Heart right ventricle (tissue), 16 donors: ENCODE measurements at regions not wholly inside any gene's neighbourhood (a gene's known extent, or its start where the extent isn't known, plus 50 kb on each side); places are given as distances from the start of the nearest gene placed in this dataset.

Experiments
- ATAC-seq, 8 donors: fragments of 200-7000 bp; cut with Tn5 transposase; one replicate each; pipeline ENCODE4 v1.9.1; 2020; ENCODE audit warnings: mild to moderate bottlenecking in 8 of 8, moderate library complexity in 8 of 8, moderate number of reproducible peaks in 1 of 8
- DNase-seq, 2 donors: peaks; one replicate each; pipeline ENCODE4 v3.0.0-alpha.2; 2020
- H3K27ac ChIP-seq, 10 donors: fragments of 200-600 bp; sonication (generic) in 2 of 10; one replicate each; pipeline versions ENCODE4 v1.5.0 to v1.8.0; 2020 to 2022; ENCODE audit warnings: mild to moderate bottlenecking in 3 of 10
- H3K27me3 ChIP-seq, 7 donors: fragments of 200-600 bp; one replicate each; pipeline ENCODE4 v1.8.0; 2021 to 2022; ENCODE audit warnings: mild to moderate bottlenecking in 2 of 7
- H3K36me3 ChIP-seq, 9 donors: fragments of 200-600 bp; sonication (generic) in 1 of 9; one replicate each; pipeline versions ENCODE4 v1.5.0 to v1.8.0; 2020 to 2022; ENCODE audit warnings: mild to moderate bottlenecking in 2 of 9
- H3K4me1 ChIP-seq, 9 donors: fragments of 200-600 bp; sonication (generic) in 1 of 9; one replicate each; pipeline versions ENCODE4 v1.5.0 to v1.8.0; 2020 to 2022; ENCODE audit warnings: mild to moderate bottlenecking in 4 of 9
- H3K4me3 ChIP-seq, 10 donors: fragments of 200-600 bp; sonication (generic) in 2 of 10; one replicate each; pipeline versions ENCODE4 v1.5.0 to v1.8.0; 2020 to 2022; ENCODE audit warnings: mild to moderate bottlenecking in 7 of 10, moderate library complexity in 2 of 10
- H3K9me3 ChIP-seq, 11 donors: fragments of 200-600 bp in 10 of 11; sonication (generic) in 2 of 11; one replicate each; pipeline versions ENCODE4 v1.5.0 to v1.8.0; 2013 to 2022; ENCODE audit warnings: mild to moderate bottlenecking in 2 of 11, control low read depth in 1 of 11, moderate library complexity in 1 of 11
- WGBS, 2 donors: extraction: QIAGEN DNeasy Blood & Tissue Kit; methylation state at CpG; one replicate each; pipeline ENCODE4 v1.1.7; 2013; ENCODE audit warnings: inconsistent platforms in 1 of 2; 5-methylcytosine and 5-hydroxymethylcytosine counted together
- intact Hi-C, 10 donors: fragments of 100-400 bp; cut with DNase I; formaldehyde crosslinking; loops; one replicate each; pipeline versions ENCODE4 v1.11.1 to v1.14.2; 2022
- TF ChIP-seq, protein P1 (sequence below), 9 donors: fragments of 200-600 bp; sonication (generic) in 2 of 9; IDR thresholded peaks; one replicate each; pipeline versions ENCODE4 v1.5.0 to v1.8.0; 2021 to 2022; ENCODE audit warnings: antibody characterized with exemption in 9 of 9, mild to moderate bottlenecking in 5 of 9, moderate library complexity in 1 of 9
- donor health status: Arrhythmogenic right ventricular cardiomyopathy.
- donor health status: ischemic (EF 13 %, LVEDD 7.1; RV severe dilation, severe dysfunction).
- donor health status: healthy with polysubstance abuse.
- donor health status: DM: no; HTN: yes; CAD: no.
- donor health status: DM: no; HTN: no; CAD: no.
- donor health status: ischemic (EF 25% LVEDD 6.9; RV normal size, moderate dysfunction).
- donor health status: ischemic (EF 25% LVEDD 5.7; RV mildly dilated, moderate dysfunction).
- donor health status: healthy.
- donor health status: DM: yes; HTN: yes; CAD: no.
- donor health status: Ischemic cardiomyopathy.
- donor health status: ischemic (EF 35%, LVEDD 5.7; RV mildly dilated, moderate dysfunction).
- donor health status: nonischemic (EF 11% LVEDD 7.7; RV severe dilation, severe dysfunction).
- donor health status: DM: yes; HTN: yes; CAD: no.
- donor health status: PGD.
- donor health status: ischemic (EF 29% LVEDD 5.4; RV normal size, mild dysfunction).
- donor health status: nonischemic (EF 23%, LVEDD 6.1; RV moderate dilation, normal function).

DNA sequence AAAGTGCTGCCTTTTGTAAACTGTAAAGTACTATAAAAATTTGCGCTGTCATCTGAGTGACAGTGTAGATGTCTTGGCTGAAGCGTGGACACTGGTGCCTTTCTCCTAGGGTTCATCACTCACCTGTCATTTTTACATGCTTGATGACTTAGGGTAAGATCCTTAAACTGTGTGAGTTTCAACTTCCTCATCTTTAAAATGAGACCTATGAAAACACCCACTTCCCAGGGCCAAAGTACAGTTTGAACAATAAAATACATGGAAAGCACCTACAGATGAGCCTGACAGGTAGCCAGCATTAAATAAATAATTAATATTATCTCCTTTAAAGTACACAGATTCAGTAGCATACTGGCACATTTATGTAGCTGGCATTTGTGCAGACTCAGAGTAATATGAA is 309.9 kb downstream of the CHRM3 start:
- DNase-seq (no peak), ATAC-seq (no peak)
- intact Hi-C loops, result no loop called here
- Histone ChIP-seq H3K4me1 (no peaks in the 10 kb centered on the region), H3K27ac (no peak overlapping the region), H3K36me3 (no peaks in the 10 kb centered on the region), H3K9me3 (peaks cover 0 to 15% (median 0%) of the 10 kb centered on the region in 11 donors), H3K4me3 (no peak overlapping the region), H3K27me3 (no peaks in the 10 kb centered on the region)
- 94 to 95% methylated on average over 2 of the region's 2 CpGs for WGBS, 2 donors
- TF ChIP-seq, protein P1, sequence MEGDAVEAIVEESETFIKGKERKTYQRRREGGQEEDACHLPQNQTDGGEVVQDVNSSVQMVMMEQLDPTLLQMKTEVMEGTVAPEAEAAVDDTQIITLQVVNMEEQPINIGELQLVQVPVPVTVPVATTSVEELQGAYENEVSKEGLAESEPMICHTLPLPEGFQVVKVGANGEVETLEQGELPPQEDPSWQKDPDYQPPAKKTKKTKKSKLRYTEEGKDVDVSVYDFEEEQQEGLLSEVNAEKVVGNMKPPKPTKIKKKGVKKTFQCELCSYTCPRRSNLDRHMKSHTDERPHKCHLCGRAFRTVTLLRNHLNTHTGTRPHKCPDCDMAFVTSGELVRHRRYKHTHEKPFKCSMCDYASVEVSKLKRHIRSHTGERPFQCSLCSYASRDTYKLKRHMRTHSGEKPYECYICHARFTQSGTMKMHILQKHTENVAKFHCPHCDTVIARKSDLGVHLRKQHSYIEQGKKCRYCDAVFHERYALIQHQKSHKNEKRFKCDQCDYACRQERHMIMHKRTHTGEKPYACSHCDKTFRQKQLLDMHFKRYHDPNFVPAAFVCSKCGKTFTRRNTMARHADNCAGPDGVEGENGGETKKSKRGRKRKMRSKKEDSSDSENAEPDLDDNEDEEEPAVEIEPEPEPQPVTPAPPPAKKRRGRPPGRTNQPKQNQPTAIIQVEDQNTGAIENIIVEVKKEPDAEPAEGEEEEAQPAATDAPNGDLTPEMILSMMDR (IDR thresholded peaks at IDR 0.05), result no peak

DNA sequence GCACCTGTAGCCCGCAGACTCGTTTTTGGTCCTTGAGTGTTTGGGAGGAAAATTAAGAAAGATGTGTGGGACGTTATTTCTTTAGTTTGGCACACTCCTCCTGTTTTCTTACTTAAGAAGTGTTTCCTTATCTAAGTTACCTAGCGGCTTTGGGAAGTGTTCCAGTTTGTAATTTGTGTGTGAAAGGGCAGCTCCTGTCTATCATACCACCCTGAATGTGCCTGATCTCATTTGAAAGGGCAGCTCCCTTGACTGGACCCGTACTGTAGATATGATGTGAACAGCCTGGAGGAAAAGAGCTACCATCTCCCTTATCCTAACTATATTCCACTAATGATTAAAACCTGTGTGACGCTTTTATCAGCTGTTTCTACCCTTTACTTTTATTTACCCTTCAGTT is 314.3 kb downstream of the CHRM3 start:
- TF ChIP-seq, protein P1 (IDR thresholded peaks at IDR 0.05), result no peak
- no peaks in the 10 kb centered on the region for H3K4me1 ChIP-seq
- intact Hi-C loops, result no loop called here
- H3K27me3 ChIP-seq, result no peaks in the 10 kb centered on the region
- H3K9me3 ChIP-seq, result peaks cover 0 to 8% (median 0%) of the 10 kb centered on the region in 11 donors
- no peak for DNase-seq
- no peak overlapping the region for H3K27ac ChIP-seq
- no peaks in the 10 kb centered on the region for H3K36me3 ChIP-seq
- no peak overlapping the region for H3K4me3 ChIP-seq
- ATAC-seq, result no peak
- 64 to 65% methylated on average over 6 of the region's 6 CpGs for WGBS, 2 donors

DNA sequence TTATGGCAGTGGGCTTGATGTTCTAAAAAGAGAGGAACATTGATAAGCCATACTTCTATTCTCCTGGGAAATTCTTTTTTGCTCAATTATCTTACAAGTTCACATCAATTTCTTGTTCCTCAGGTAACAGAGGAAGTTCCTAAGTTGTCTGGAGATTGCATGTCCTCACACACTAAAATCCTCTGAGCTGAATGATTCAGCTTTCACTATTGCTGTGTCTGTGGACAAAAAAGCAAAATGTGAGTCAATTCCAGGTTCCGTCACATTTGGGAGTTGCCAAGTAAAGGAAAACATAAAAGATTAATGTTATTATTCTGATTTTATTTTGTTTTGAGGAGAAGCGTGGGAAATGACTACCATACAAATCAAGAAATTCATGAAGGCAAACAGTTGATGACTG is 316.7 kb downstream of the CHRM3 start:
- ATAC-seq (no peak), DNase-seq (no peak)
- TF ChIP-seq, protein P1 (IDR thresholded peaks at IDR 0.05), result no peak
- intact Hi-C loops, result no loop called here
- H3K27ac ChIP-seq, result no peak overlapping the region
- H3K27me3 ChIP-seq, result no peaks in the 10 kb centered on the region
- WGBS, 2 donors, result 93 to 96% methylated on average over 2 of the region's 2 CpGs
- H3K4me3 ChIP-seq, result no peak overlapping the region
- no peaks in the 10 kb centered on the region for H3K4me1 ChIP-seq
- no peaks in the 10 kb centered on the region for H3K36me3 ChIP-seq
- peaks cover 0 to 3% (median 0%) of the 10 kb centered on the region in 11 donors for H3K9me3 ChIP-seq

DNA sequence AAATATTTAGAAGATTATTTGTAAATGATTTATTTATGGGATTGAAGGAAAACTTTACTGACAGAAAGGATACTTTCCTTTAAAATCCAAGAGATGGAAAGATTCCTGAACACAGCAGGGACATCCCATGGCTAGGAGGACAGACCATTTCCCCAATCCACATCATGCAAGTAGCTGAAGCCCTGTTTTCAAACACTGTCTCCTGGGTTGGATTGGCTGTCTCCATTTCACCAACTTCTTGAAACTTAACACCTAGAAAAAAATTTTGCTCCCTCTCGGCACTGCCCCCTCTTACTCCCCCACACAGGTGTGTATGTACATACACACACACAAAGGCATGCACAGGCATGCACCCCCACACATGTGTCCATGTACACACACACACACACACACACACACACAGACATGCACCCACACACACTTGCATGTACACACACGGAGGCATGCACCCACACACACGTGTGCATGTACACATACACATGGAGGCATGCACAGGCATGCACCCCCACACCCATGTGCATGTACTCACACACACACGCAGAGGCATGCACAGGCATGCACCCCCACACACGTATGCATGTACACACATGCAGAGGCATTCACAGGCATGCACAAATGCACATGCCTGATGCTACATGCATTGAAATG is 320.0 kb downstream of the CHRM3 start:
- Histone ChIP-seq H3K27me3 (no peaks in the 10 kb centered on the region), H3K27ac (no peak overlapping the region), H3K4me1 (no peaks in the 10 kb centered on the region), H3K9me3 (no peaks in the 10 kb centered on the region), H3K36me3 (no peaks in the 10 kb centered on the region), H3K4me3 (no peak overlapping the region)
- DNase-seq (no peak), ATAC-seq (no peak)
- intact Hi-C loops, result no loop called here
- WGBS, 2 donors, result 83 to 93% methylated on average over 5 of the region's 5 CpGs
- TF ChIP-seq, protein P1 (IDR thresholded peaks at IDR 0.05), result no peak
